SIG-M5 treated with dmso at 0.1 percent for 504 hours (cell line): ENCODE measurements at regions not wholly inside any gene's neighbourhood (a gene's known extent, or its start where the extent isn't known, plus 50 kb on each side); places are given as distances from the start of the nearest gene placed in this dataset.
"Not testable (repeated sequence)": the region's sequence is repeated elsewhere in the genome, so short reads cannot be mapped to it uniquely, and the experiment has no call there.

Experiments
- DNase-seq: peaks from one replicate; lab custom pipeline; 2025; ENCODE audit not compliant: unreplicated experiment; lab: John Stamatoyannopoulos, UW

GRCh38 chr4:82194329-82194728 is 179.5 kb downstream of the HNRNPD start:
- no peak for DNase-seq

- DNase-seq, result no peak
These were observed 181.6 kb downstream of the HNRNPD start for GRCh38 chr4:82192017-82192673.

GRCh38 chr4:82181789-82182188 is 192.0 kb downstream of the HNRNPD start:
- DNase-seq, result no peak

GRCh38 chr4:82172186-82172585 is 201.6 kb downstream of the HNRNPD start:
- no peak for DNase-seq

- DNase-seq, result no peak
These were observed 202.1 kb downstream of the HNRNPD start for GRCh38 chr4:82171531-82172155.

- no peak for DNase-seq
These were observed 224.0 kb downstream of the HNRNPD start for GRCh38 chr4:82149750-82150149.

GRCh38 chr4:82145850-82146249 is 227.9 kb downstream of the HNRNPD start:
- no peak for DNase-seq

GRCh38 chr4:82140422-82140821 is 233.4 kb downstream of the HNRNPD start:
- no peak for DNase-seq

GRCh38 chr4:82139287-82139686 is 234.5 kb downstream of the HNRNPD start:
- no peak for DNase-seq

GRCh38 chr4:82138374-82138773 is 235.4 kb downstream of the HNRNPD start:
- DNase-seq, result no peak

GRCh38 chr4:82136161-82136801 is 237.5 kb downstream of the HNRNPD start:
- no peak for DNase-seq

- DNase-seq, result no peak
These were observed 245.4 kb downstream of the HNRNPD start for GRCh38 chr4:82128355-82128754.

- no peak for DNase-seq
These were observed 247.2 kb downstream of the HNRNPD start for GRCh38 chr4:82126512-82127040.

GRCh38 chr4:82125787-82126297 is 247.9 kb downstream of the HNRNPD start:
- DNase-seq, result no peak

- DNase-seq, result no peak
These were observed 248.6 kb downstream of the HNRNPD start for GRCh38 chr4:82124932-82125786.

GRCh38 chr4:82124365-82124764 is 249.4 kb downstream of the HNRNPD start:
- DNase-seq, result no peak

GRCh38 chr4:82123934-82124333 is 249.9 kb downstream of the HNRNPD start:
- no peak for DNase-seq

GRCh38 chr4:82115183-82115582 is 258.6 kb downstream of the HNRNPD start:
- DNase-seq, result not testable (repeated sequence)

- DNase-seq, result no peak
These were observed 265.3 kb downstream of the HNRNPD start for GRCh38 chr4:82108506-82108905.

- no peak for DNase-seq
These were observed 269.2 kb downstream of the HNRNPD start for GRCh38 chr4:82104578-82104977.
